ENCODE measurements at regions not wholly inside any gene's neighbourhood (a gene's known extent, or its start where the extent isn't known, plus 50 kb on each side); places are given as distances from the start of the nearest gene placed in this dataset.
A peak's percentile ranks its signal among the peaks of the same experiment; 100 is the strongest.

GRCh38 chr9:89722712-89723111 lies 117.9 kb downstream of the GADD45G start:
- DNase-seq (ENCODE audit: low spot score), result no peak

- DNase-seq (ENCODE audit: low spot score), result no peak
Observed at GRCh38 chr9:89723469-89724100, 118.8 kb downstream of the GADD45G start.

- DNase-seq (ENCODE audit: low spot score), result no peak
Observed at GRCh38 chr9:89724659-89725058, 119.8 kb downstream of the GADD45G start.

- DNase-seq (ENCODE audit: low spot score), result no peak
Observed at GRCh38 chr9:89725271-89725670, 120.5 kb downstream of the GADD45G start.

GRCh38 chr9:89729954-89730530 lies 125.2 kb downstream of the GADD45G start:
- no peak for DNase-seq (ENCODE audit: low spot score)

- no peak for DNase-seq (ENCODE audit: low spot score)
Observed at GRCh38 chr9:89730715-89731114, 125.9 kb downstream of the GADD45G start.

GRCh38 chr9:89731262-89732182 lies 126.7 kb downstream of the GADD45G start:
- DNase-seq (ENCODE audit: low spot score), result no peak

GRCh38 chr9:89732295-89732938 lies 127.6 kb downstream of the GADD45G start:
- no peak for DNase-seq (ENCODE audit: low spot score)

GRCh38 chr9:89732939-89733324 lies 128.1 kb downstream of the GADD45G start:
- no peak for DNase-seq (ENCODE audit: low spot score)

GRCh38 chr9:89734600-89735041 lies 129.8 kb downstream of the GADD45G start:
- no peak for DNase-seq (ENCODE audit: low spot score)

GRCh38 chr9:89738137-89738932 lies 133.5 kb downstream of the GADD45G start:
- DNase-seq (ENCODE audit: low spot score), result no peak

GRCh38 chr9:89739511-89739910 lies 134.7 kb downstream of the GADD45G start:
- DNase-seq (ENCODE audit: low spot score), result peak; percentile 18

GRCh38 chr9:89739916-89740315 lies 135.1 kb downstream of the GADD45G start:
- DNase-seq (ENCODE audit: low spot score), result no peak

GRCh38 chr9:89740722-89741121 lies 135.9 kb downstream of the GADD45G start:
- peak; percentile 31 for DNase-seq (ENCODE audit: low spot score)

GRCh38 chr9:89742660-89743059 lies 137.8 kb downstream of the GADD45G start:
- DNase-seq (ENCODE audit: low spot score), result peak; percentile 11

GRCh38 chr9:89743216-89743572 lies 138.4 kb downstream of the GADD45G start:
- DNase-seq (ENCODE audit: low spot score), result no peak

- peak; percentile 76 for DNase-seq (ENCODE audit: low spot score)
Observed at GRCh38 chr9:89743573-89744254, 138.9 kb downstream of the GADD45G start.

- no peak for DNase-seq (ENCODE audit: low spot score)
Observed at GRCh38 chr9:89744255-89744648, 139.4 kb downstream of the GADD45G start.

GRCh38 chr9:89744730-89745129 lies 139.9 kb downstream of the GADD45G start:
- DNase-seq (ENCODE audit: low spot score), result no peak

- DNase-seq (ENCODE audit: low spot score), result no peak
Observed at GRCh38 chr9:89745601-89746376, 141.0 kb downstream of the GADD45G start.

Data from CD4-positive, alpha-beta T cell treated with Interleukin-2 at 100 ng/mL for 4 hours (primary cell).